ENCODE measurements at regions not wholly inside any gene's neighbourhood (a gene's known extent, or its start where the extent isn't known, plus 50 kb on each side); places are given as distances from the start of the nearest gene placed in this dataset.
"Not testable (repeated sequence)": the region's sequence is repeated elsewhere in the genome, so short reads cannot be mapped to it uniquely, and the experiment has no call there.

DNA sequence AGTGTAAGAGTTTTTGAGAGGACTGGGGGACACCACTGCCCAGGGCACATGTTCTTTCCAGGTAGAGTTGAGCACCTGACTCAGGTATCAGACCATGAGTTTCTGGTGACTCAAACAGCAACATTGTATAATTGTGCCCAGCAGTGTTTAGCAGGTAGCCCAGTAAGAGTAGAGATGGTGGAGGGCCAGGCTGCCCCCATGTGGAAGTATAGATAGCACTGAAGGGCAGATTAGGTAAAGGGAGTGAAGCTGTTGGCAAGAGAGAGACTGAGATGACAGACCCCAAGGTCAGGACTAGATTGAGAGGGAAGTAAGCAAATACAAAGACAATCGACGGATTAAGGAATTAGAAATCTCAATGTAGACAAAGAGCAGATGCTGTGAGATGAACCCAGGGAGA, 74.6 kb downstream of the TRIM42 start:
- in situ Hi-C loops (cut with HindIII; ENCODE audit: low sequenced_read_pairs), result no loop called here

DNA sequence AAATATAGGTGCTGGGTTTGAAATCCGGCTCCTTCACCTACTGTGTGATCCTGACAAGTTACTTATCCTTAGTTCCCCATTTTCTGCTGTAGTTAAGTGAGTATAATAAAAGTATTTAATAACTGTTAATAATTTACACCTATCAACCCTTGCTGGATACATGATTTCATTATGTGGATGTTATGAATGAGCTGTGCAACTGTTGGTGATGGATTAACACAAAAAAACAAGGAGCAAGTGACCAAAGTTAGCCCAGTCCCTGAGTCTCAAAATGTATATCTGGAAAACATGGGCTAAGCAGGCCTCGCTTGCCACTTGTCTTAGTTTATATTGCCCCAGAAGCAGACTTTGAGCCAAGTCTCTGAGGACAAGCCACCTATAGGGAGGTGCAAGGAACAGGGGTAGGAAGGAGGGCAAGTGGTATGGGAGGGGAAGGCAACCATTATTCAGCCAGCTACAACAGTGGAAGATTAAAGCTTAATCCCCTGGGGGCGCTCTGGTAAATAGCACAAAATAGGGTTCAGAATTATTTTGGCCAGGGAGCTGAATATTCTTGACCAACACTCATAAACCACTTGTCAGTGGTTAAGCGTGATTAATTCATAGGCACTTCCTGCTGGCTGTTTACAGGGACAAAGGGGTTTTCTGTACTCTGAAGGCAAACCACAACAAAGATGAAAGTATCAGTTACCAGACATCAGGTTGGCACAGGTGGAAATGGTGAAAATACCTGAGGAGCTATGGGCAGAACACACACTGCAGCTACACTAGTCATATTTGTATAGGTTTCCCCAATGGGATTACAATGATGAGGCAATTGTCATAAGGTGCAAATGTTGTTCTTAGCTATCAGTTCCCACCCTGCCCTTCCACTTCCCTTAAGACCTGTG, 76.2 kb downstream of the TRIM42 start:
- in situ Hi-C loops (cut with HindIII; ENCODE audit: low sequenced_read_pairs), result no loop called here

DNA sequence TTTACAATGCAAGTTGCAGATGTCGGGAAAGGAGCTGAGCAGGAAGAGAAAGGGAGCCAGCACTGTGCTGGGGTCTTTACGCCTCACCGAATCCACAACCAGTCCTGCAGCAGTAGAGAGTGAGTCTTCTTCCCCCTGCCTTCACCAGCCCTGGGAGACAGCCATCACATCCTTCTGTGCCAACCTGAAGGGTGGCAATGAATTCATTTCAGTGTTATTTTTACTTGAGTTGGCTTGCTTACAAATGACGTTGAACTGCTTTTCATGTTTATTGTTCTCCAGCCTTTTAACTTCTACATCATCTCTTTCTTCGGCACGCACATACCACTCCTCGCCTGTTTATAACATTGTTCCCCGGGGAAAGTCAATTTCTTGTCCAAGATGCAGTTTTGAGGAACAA, 77.1 kb downstream of the TRIM42 start:
- in situ Hi-C loops (cut with HindIII; ENCODE audit: low sequenced_read_pairs), result no loop called here

DNA sequence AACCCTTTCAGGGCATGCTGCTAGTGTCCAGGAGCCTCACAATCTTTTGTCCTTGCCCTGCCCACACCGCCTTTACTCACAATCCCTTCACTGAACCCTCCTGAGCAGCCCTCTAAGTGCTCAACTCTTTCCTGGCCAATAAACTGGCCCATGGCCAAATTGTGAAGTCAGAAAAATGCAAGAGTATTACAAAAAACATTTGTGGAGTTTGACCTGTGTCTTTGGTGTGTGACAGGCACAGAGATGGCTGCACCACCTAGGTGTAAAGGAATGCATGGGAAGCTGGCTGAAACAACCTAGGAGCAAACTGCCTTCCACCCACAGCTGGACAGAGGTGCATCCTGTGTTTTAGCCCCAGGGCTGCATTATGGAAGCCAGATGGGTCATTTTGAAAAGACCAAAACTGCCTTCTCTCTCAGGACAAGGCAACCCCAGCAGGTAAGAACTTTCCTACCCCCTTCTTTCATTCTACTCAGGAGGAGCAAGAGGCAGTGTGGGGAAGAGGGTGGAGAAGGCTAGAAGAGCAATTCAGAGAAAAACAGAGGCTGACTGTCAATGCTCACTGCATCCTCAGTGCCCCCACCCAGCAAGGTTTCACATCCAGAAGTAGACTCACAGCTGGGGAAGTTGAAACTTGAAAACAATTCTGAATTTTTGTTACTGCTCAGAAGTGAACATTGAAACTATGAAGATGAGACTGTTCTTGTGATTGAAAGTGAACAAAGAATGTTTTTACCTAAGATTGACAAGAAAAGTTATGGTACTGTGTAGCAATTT, 78.6 kb downstream of the TRIM42 start:
- in situ Hi-C loops (cut with HindIII; ENCODE audit: low sequenced_read_pairs), result no loop called here

DNA sequence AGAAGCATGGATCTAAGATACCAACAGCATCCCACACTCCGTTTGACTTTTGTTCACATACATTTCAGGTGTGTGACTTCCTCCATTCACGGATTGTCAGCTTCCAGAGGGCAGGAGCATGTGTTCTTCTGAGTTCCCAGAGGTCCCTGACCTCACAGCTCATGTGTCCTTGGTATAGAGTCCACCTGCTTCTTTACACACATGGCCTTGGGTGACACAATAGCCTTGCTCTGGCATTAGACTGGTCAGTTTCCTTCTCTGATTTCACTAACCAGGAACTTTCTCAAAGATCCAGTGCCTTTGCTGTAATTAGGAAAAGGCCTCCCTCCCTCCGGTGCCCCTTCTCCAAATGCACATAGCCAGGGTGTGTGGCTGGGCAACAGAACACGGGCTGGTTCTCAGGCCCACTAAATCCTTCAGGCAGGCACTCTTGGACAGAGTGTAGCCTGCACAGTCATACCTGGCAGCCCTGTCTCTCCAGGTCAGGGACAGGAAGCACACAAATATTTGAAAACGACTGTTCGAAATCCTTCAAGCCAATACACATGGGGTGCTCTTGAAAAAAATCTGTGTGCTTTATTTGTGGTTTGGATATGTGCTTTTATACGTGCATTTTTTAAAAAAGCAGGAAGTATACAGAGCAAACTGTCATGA, 81.1 kb downstream of the TRIM42 start:
- in situ Hi-C loops (cut with HindIII; ENCODE audit: low sequenced_read_pairs), result no loop called here

DNA sequence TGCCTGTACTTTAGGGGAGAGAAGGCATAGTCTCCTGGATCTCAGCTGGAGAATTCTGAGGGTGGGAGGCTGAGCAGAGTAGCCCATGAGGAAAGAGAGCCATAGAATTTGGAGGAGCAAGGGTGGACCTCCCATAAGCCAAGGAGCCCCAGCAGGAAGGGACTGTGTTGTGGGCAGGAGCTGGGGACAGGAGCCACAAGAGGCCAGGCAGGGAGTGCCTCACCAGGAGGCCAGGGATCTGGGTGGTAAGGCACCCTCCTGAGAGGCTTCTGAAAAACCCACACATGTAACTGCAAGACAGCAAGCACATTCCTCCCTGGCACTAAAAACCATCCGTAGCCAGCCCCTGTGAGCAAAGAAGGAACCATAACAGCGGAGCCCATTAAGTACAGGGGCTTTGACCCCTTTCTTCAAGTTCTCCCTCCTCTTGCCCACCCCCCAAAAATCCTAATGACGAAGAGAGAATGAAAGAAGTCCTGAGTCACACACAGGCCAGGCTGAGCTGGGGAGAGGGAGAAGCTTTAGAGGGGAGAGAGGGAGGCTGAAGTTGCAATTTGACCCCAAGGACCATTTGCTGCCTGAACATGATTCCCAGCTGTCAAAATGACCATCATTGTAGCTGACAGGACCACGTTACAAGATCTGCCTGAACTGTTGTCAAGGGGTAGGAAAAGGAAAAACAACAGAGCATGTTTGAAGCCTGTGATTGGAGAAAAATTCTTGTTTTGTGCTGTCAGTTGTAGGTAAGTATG, 82.6 kb downstream of the TRIM42 start:
- in situ Hi-C loops (cut with HindIII; ENCODE audit: low sequenced_read_pairs), result no loop called here

DNA sequence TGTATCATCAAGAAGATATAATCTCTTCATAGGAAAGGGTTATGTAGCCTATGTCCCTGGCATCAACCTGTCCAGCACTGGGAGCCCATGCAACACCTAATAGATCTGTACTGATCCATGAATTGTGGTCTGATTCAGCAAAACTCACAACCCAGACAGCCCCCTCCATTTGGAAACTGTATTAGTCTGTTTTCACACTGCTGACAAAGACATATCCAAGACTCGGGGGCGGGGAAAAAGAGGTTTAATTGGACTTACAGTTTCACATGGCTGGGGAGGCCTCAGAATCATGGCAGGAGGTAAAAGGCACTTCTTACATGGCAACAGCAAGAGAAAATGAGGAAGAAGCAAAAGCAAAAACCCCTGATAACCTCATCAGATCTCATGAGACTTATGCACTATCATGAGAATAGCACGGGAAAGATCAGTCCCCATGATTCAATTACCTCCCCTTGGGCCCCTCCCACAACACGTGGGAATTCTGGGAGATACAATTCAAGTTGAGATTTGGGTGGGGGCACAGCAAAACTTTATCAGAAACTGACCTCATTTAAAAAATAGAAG, 83.3 kb downstream of the TRIM42 start:
- in situ Hi-C loops (cut with HindIII; ENCODE audit: low sequenced_read_pairs), result no loop called here

DNA sequence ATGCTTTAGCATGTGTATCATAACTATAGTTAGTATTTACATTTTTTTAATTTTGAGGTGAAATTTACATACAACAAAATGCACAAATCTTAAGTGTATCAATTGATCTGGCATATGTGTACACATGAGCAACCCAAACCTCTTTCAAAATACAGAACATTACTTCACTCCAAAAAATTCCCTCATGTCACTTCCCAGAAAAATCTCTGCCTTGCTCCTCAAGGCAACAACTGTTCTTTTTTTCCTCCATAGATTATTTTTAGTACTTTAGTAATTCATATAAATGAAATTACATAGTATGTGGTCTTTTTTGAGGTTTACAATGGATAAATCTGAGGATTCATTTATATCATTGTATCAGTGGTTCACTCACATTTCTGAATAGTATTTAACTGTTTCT, 84.9 kb downstream of the TRIM42 start:
- in situ Hi-C loops (cut with HindIII; ENCODE audit: low sequenced_read_pairs), result no loop called here

DNA sequence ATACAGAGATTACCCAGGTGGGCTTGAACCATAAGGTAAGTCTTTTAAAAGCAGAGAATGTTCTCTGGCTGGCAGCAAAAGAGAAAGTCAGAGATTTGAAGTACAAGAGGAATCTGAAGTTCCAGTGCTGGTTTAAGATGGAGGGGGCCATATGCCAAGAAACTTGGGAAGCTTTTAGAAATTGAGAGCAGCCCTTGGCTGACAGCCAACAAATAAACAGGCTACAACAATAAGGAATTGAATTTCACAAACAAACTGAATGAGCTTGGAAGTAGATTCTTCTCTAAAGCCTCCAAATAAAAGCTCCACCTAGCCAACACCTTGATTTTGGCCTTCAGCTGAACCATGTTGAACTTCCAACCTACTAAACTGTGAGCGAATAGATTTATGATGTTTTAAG, 85.7 kb downstream of the TRIM42 start:
- in situ Hi-C loops (cut with HindIII; ENCODE audit: low sequenced_read_pairs), result no loop called here

DNA sequence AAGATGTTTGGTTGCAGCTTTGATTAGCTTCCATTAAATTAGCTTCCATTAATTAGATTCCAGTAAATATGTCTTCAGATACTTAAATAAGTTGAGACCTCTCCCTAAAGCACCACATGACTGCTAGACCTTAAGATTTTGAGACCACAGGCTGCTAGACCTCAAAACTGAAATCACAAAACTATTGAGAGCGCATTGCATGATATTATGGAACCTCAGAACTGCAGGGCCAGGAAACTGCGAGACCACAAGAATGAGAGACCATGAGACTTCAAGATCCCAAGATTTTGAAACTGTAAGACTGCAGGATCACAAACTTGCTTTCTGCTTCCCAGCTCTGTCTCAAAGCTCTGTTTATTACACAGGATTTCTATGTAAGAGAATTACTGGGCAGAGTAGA, 87.4 kb downstream of the TRIM42 start:
- in situ Hi-C loops (cut with HindIII; ENCODE audit: low sequenced_read_pairs), result no loop called here

DNA sequence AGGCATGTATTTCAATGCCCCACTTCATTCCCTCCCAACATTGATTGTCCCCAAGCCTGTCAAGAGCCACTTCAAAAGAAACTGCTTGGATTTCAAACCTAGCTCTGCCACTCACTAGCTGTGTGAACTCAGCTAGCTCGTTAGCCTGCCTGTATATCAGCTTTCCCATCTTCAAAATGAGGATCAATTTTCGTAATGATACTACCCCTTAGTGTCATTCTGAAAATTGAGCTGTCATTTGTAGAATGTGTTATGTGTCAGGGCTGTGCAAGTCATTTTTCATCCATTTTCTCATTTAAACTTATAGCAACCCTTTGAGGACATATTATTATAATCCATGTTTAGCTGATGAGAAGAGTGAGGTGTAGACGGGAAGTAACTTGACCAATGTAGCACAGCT, 88.6 kb downstream of the TRIM42 start:
- in situ Hi-C loops (cut with HindIII; ENCODE audit: low sequenced_read_pairs), result no loop called here

DNA sequence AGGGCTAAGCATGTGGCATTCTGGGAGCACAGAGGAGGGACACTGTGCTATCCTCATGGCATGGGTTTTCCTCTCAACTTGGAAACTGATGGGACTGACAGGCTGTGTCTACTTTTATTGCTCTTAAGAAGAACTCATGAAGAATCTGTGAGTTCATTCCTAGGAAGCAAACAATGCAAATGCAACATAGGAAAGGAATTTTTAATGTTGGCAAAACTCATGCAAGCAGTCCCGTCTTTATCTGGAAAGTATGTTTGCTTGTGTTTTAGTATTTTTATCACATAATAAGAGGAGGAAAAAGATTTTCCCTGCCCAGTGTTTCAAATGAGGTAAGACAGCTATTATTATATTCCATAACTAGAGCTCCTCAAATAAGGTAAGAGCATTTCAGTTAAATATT, 89.7 kb downstream of the TRIM42 start:
- in situ Hi-C loops (cut with HindIII; ENCODE audit: low sequenced_read_pairs), result no loop called here

DNA sequence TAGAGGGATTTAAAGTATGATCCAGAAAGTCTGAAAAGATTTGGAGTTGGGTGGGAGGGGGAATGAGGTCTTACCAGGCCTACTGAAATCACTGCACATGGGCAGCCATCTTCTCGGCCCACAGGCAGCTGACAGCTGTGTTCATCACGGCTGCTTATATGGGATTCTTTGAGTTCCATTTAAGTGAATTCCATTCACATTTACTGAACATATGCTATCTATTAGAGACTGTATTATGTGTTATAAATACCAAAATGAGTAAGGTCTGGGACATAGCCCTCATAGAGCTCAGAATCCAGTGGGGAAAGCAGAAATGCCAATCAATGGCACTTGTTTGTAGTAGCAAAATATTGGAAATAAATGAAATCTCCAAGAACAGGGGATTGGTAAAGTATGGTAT, 91.1 kb downstream of the TRIM42 start:
- in situ Hi-C loops (cut with HindIII; ENCODE audit: low sequenced_read_pairs), result no loop called here

DNA sequence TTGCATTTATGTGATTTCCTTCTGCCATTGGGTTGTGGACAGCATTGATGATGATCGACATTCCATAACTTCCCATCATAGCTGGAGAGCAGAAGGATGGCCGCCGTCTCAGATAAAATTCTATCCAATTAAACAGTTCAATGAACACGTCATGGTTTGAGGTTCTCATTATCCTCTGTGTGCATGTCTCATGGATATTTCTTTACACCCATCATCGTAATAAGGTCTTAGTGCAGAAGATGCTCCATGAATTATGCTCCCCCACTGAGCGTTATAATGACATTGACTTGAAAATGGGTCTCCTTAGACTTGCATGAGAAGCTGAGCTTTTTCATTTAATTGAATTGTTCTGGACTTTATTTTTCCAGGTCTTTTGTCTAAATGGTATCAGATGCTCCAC, 92.1 kb downstream of the TRIM42 start:
- in situ Hi-C loops (cut with HindIII; ENCODE audit: low sequenced_read_pairs), result no loop called here

DNA sequence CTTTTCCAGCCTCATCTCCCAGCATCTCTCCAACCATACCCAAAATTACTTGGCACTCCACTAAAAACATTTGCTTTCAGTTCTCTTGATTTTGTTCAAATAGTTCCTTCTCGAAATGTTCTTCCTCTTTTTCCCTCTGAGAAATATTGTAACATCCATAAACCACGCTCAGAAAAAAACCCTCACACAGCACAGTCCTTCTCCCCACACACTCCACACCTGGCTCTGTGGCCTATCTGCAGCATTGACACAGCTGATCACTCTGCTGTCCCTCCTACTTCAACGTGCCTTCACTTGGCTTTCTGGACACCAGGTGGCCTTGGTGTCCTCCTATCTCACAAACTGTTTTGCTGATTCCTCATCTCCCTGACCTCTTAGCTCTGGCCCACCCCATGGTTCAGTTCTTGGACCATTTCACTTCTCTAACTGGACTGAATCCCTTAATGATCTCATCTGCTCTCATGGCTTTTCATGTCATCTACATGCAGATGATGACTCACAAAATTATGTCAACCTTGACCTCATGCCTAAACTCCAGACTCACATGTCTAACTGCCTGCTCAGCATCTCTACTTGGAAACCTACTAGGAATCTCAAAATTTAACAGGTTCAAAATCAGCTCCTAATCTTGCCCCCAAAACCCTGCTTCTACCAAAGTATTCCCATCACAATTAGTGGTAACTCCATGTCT, 93.3 kb downstream of the TRIM42 start:
- in situ Hi-C loops (cut with HindIII; ENCODE audit: low sequenced_read_pairs), result no loop called here

DNA sequence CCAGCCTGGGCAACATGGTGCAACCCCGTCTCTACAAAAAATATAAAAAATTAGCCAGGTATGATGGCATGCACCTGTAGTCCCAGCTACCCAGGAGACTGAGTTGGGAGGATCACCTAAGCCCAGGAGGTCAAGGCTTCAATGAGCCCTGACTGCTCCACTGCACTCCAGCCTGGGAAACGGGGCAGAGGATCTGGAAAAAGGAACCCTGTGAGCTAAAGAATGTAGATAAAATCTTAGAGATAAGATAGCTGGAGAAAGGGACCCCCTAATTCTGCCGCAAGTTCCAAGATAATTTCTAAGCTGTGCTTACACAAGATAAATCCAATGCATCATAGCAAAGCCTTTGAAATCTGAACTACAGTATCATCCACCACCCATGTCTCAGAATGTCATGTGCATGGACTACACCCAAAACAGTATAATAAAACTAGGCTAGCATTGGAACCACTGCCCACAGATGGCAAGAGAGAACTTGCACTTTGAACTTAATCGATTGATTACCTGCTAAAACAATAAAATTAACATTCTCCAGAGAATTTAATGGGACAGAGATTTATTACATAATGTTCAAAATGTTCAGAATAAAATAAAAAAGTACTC, 99.9 kb downstream of the TRIM42 start:
- in situ Hi-C loops (cut with HindIII; ENCODE audit: low sequenced_read_pairs), result no loop called here

DNA sequence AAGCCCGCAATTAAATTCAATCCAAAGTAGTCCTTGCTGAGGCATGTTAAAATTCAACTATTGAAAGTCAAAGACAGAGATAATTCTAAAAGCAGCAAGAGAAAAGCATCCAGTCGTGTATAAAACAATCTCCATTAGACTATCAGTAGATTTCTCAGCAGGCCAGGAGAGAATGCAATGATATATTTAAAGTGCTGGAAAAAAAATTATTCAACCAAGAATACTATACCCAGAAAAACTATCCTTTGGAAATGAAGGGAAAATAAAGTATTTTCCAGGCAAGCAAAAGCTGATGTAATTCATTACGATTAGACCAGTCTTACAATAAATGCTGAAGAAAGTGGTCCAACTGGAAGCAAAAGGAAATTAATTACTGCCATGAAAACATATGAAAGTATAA, 113.5 kb downstream of the TRIM42 start:
- in situ Hi-C loops (cut with HindIII; ENCODE audit: low sequenced_read_pairs), result loop anchor here (5.0 kb wide), 1 partner anchor 51 kb away; no protein-coding TSS in a partner anchor

DNA sequence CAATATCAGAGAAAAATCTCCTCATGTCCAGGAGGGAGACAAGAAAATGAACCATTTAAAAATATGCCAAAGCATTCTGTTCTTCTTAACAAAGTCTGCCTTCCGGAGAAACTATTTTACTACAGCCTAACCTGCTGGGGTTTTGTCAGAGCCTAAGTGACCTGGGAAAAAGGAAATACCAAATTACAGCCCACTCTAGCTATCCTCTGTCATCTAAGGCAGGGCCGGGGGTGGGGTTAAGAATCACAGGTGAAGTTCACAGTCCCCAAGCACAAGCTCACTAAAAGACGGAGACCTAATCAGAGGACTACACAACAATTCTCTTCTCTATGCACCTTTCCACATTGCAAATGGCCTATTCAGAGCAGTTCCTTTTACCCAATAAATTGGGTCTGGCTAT, 116.6 kb downstream of the TRIM42 start:
- in situ Hi-C loops (cut with HindIII; ENCODE audit: low sequenced_read_pairs), result loop anchor here (5.0 kb wide), 1 partner anchor 48 kb away; no protein-coding TSS in a partner anchor

DNA sequence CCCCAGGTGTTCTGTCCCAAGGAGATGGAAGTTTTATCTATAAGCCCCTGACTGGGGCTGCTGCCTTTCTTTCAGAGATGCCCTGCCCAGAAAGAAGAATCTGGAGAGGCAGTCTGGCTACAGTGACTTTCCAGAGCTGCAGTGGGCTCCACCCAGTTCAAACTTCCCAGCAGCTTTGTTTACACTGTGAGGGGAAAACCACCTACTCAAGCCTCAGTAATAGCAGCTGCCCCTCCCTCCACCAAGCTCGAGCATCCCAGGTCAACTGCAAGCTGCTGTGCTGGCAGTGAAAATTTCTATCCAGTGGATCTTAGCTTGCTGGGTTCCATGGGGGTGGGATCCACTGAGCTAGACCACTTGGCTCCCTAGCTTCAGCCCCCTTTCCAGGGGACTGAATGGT, 125.0 kb downstream of the TRIM42 start:
- in situ Hi-C loops (cut with HindIII; ENCODE audit: low sequenced_read_pairs), result not testable (repeated sequence)

DNA sequence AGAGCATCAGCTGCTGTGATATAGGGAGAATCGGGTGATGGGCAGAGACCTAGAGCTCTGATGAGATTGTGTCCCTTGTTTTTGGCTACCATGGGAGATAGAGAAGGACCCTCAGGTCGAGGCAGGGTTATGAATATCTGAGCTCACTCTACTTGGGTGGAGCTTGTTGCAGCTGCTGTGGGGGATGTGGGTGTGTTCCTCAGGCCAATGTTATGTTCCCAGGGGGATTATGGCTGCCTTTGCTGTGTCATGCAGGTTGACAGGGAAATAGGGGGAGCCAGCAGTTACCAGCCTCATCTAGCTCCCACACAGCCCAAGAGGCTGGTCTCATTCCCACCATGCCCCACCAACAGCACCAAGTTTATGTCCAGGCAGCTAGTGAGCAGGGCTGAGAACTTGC, 131.5 kb downstream of the TRIM42 start:
- in situ Hi-C loops (cut with HindIII; ENCODE audit: low sequenced_read_pairs), result no loop called here

Data from endothelial cell of hepatic sinusoid (primary cell).